Caki2 (cell line): ENCODE measurements at regions not wholly inside any gene's neighbourhood (a gene's known extent, or its start where the extent isn't known, plus 50 kb on each side); places are given as distances from the start of the nearest gene placed in this dataset.

Experiments
- DNase-seq: peaks from one replicate; pipeline ENCODE4 v3.0.0-alpha.2; 2015; ENCODE audit warnings: low read depth
- in situ Hi-C: cut with HindIII; loops from 2 replicates; pipeline ENCODE4 v1.10.0; 2016; ENCODE audit warnings: low sequenced_read_pairs, low pct_unique_long_range_greater_than_20kb, mixed read lengths

DNA sequence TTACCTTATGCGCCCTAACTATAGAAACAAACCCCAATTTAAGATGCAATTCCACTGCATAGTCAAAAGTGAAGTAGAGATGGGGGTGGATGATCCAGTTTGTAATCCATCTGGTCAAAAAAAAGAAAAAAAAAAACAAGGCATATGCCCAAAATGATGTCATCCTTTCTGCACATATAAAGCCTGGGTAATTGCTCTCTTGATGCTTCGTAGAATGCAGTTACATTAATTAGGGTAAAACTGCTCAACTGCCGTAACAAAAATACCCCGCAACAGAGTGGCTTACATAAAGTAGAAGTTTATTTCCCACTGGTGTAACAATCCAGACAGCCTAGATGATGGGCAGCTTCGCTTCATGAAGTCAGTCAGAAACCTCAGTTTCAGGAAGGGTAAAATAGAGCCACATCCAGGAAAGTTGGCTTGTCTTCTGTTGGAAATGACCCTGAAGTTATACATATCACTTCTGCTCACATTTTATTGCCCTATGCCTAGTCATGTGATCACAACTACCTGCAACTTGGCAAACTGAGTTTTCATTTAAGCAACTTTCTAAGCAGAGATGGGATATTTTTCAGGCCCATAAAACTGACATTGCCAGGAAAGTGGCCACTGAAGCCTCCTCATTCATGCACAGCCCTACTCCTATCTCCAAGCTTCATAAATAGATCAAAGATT is 221.7 kb downstream of the C1orf94 start:
- in situ Hi-C loops, result no loop called here
- DNase-seq, result no peak

- DNase-seq, result no peak
- in situ Hi-C loops, result no loop called here
These were observed 222.2 kb downstream of the C1orf94 start for GRCh38 chr1:34398916-34399275.

DNA sequence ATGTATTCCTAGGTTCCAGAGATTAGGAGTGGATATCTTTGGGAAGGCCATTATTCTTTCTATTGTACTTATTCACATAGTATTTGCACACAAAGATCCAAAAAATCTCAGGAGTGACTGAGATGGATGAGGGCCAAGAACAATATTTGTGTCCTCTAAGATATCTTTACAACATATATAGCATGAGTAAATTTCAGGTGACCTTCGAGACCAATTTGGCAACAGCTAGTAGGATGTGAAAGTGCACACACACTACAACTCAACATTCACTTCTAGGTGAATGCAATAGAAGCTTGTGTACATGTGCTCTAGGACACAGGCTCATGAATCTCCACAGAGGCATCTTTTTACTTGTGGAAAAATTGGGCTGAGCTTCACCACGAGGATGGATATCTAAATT is 224.0 kb downstream of the C1orf94 start:
- in situ Hi-C loops, result no loop called here

GRCh38 chr1:34403156-34403555 is 226.4 kb downstream of the C1orf94 start:
- DNase-seq, result no peak
- in situ Hi-C loops, result no loop called here

More for the DNA sequence above, 224.0 kb downstream of the C1orf94 start:
- no peak for DNase-seq

DNA sequence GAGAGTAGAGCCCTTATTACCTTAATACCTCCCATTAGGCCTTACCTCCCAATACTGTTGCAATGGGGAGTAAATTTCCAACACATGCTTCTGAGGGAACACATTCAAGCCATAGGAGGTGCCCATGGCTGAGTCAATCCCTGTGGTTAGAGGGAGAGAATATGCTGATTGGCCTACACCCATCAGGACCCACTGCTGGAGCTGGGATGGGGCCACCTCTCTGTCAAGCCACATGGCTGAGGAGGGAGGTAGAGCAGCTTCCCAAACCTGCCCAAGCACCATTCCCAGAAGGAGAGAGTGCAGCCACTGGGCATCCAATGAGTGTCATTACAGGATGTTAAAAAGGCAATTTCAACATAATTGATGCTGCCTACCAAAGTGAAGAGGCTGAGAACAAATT is 228.1 kb downstream of the C1orf94 start:
- DNase-seq, result no peak
- in situ Hi-C loops, result no loop called here

- no peak for DNase-seq
- in situ Hi-C loops, result no loop called here
These were observed 228.7 kb downstream of the C1orf94 start for GRCh38 chr1:34405266-34405959.

DNA sequence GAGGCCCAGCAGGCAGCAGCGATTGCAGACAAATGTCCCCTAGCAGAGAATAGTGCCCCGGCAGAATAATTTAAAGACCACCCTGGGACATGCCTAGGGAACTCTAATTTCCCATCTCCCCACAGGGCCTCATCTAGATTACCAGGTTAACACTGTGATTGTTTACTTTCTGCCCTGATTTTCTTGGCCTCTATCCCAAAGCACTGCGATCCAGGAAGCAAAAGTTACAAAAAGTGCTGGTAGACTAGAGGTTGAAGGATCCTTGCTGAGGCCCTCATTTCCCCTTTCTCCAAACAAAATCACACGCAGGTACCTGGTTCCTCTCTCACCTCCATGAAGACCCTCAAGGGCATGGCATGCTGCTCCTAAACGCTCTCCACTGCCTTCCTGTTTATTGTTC is 229.7 kb downstream of the C1orf94 start:
- no peak for DNase-seq
- in situ Hi-C loops, result no loop called here

DNA sequence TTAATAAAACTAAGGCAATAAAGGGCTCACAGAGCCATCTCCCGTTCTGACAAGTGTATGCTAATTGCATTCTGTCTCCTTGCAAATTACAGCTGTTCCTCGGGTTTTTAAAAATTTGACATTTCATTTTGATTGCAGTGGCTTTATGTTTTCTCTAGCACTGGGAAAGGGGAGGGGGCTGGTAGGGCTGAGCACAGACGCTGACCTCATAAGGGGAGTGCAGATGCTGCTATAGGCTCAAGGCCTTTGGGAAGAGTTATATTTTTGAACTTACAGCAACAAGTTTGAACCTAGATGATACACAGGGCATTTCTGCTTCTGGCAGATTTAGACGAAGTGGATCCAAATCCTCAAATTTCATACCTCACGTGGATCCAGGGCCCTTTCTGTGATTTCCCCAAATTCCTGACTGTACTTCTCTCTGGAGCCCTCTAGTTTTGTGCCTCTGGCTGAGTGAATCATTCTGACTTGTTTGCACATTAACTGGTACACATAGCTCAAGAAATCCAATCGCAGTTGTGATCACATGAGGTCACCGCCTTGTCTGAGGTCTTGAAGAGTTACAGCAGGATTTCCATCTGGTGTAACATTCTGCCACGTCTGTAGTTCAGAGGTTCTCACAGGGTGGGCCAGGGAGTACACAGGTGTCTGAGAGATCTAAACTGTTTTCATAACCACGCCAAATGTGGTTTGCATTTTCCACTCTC is 230.3 kb downstream of the C1orf94 start:
- peak; percentile 6 for DNase-seq
- in situ Hi-C loops, result no loop called here

GRCh38 chr1:34408011-34408410 is 231.3 kb downstream of the C1orf94 start:
- in situ Hi-C loops, result no loop called here
- no peak for DNase-seq

GRCh38 chr1:34409689-34410229 is 233.1 kb downstream of the C1orf94 start:
- in situ Hi-C loops, result no loop called here
- no peak for DNase-seq

DNA sequence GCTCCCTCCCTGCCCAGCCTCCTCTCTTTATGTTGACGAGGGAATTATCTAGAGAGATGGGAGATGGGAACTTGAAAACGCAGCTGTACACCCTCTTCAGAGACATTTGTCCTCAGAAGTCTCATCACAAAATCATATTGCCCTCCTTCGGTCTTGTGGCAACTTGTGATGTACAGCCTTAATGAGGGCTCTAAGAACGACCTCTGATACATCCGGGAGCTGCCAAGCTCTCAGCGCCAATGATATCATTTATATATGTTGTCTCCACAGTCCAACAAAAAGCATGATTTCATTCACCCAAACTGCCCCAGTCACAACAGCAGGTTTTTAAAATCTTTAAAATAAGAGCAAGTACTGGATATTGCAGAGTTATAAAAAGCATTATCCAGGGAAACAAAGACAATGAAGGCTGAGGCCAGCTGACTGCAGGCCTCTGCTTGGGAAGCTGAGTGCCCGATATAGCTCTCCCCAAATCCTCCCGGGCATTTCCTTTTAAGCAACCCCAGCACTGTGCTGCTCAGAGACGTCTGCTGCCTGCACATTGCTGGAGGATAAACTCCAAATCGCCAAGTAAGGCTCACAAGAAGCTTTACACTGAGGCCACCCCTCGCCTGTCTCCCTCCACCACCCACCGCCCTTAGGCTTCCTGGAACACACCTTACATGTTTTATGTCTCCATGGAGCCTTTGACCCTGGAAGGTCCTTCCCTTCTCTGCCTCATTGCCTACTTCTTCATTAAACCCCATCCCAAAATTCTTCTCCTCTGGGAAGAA is 236.1 kb downstream of the C1orf94 start:
- in situ Hi-C loops, result no loop called here
- no peak for DNase-seq

DNA sequence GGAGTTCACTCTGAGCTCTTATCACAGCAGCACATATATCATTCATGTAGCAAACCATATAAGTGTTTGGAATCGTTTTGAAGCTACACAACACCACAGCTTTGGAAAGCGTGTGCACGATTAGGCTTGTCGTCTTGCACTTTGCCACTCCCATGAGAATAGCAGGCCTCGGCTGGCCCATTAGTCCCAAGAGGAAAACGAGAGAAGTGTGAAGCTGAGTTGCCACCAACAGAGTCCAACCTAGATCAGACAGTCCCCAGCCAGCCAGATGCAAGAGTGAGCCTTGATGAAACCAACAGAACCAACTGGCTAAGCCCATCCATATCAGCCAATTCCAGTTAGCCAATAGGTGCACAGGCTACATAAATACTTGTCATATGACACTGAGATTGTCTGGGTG is 238.4 kb downstream of the C1orf94 start:
- in situ Hi-C loops, result no loop called here
- no peak for DNase-seq

- in situ Hi-C loops, result no loop called here
- no peak for DNase-seq
These were observed 241.5 kb downstream of the C1orf94 start for GRCh38 chr1:34418166-34418565.

- in situ Hi-C loops, result no loop called here
- no peak for DNase-seq
These were observed 243.0 kb downstream of the C1orf94 start for GRCh38 chr1:34419663-34420136.

- in situ Hi-C loops, result no loop called here
These were observed 248.3 kb downstream of the C1orf94 start for GRCh38 chr1:34425046-34425445.

DNA sequence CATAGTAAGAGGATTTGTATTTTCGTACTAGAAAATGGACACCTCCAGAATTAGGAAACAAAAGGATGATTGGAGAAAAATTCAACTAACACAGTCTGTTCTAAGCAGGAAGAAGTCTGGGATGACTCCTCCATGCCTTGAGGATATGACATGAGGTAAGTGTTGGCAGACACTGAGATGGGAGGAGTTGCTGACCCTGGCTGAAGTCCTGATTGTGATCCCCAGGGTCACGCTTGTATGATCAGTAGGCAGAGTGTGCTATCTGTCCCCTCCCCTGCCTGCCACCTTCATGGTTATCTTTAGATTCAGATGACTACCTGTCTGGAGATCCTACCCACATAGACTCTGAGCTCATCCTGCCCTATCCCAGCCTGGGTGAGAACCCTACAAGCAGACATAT is 249.1 kb downstream of the C1orf94 start:
- in situ Hi-C loops, result no loop called here
- no peak for DNase-seq

More at GRCh38 chr1:34425046-34425445, 248.3 kb downstream of the C1orf94 start:
- DNase-seq, result no peak

DNA sequence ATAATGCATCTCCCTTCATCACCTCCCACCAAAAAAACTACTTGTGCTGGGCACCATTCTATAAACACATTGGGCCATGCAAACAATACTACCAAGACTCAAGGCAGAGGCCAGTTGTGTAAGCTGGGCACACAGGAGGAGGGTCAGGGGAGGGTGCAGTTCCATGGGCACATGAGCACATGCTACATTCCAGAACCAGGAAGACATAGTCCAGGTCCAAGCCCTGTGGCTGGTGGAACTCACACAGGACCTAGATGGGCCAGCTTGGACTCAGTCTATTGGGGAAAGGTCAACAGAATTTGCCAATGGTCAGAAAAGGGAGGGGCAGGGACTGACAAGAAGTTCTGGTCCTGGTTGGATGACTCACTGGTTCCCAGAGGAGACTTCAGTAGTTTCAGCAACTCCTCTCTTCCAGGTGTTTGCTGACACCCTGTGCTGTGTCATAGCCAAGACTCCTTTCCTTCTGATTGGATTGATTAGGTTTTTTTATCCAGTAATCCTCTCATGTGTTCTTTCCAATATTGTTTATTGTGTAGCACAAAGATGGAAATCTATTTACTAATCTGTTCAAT is 249.7 kb downstream of the C1orf94 start:
- no peak for DNase-seq
- in situ Hi-C loops, result no loop called here

DNA sequence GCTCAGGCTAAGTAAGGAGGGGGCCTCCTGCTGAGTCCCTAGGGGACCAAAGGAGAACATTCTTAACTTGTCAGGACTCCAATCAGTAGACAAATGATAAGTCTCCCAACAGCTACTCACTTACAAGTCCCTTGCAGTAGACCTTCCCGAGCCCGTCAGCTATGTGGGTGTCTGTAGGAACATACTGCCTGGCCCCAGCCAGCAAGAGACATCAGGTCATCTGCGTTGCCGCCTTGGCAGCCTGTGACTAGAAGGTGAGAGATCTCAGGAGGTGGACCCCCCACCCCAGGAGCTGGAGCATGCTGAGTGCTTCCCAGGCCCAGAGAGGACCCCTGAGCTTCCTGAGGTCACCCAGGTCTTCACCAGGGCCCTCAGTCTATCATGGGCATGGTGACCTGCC is 250.5 kb downstream of the C1orf94 start:
- in situ Hi-C loops, result no loop called here
- DNase-seq, result no peak
